CD4-positive, CD25-positive, alpha-beta regulatory T cell (primary cell): ENCODE measurements at regions not wholly inside any gene's neighbourhood (a gene's known extent, or its start where the extent isn't known, plus 50 kb on each side); places are given as distances from the start of the nearest gene placed in this dataset.
"Not testable (repeated sequence)": the region's sequence is repeated elsewhere in the genome, so short reads cannot be mapped to it uniquely, and the experiment has no call there.

Experiments
- ATAC-seq, 2 donors: fragments of 150-1000 bp; cut with Tn5 transposase; one replicate each; pipeline ENCODE4 v1.10.0; 2021; ENCODE audit warnings: low read depth in 2 of 2, moderate number of reproducible peaks in 2 of 2, moderate library complexity in 1 of 2
- DNase-seq, 3 donors: peaks; one replicate each; pipeline versions ENCODE4 v3.0.0 to v3.0.0-alpha.2; 2012 to 2022; ENCODE audit warnings: mixed read lengths in 1 of 3
- H3K27ac ChIP-seq: one replicate; pipeline ENCODE4 v1.7.0; 2013; ENCODE audit warnings: mild to moderate bottlenecking, low read length; ENCODE audit not compliant: insufficient read depth, poor library complexity, severe bottlenecking
- H3K27me3 ChIP-seq: one replicate; pipeline ENCODE4 v1.7.0; 2013; ENCODE audit warnings: low read length; ENCODE audit not compliant: control insufficient read depth, insufficient read depth
- H3K36me3 ChIP-seq: one replicate; pipeline ENCODE4 v1.7.0; 2013; ENCODE audit warnings: mild to moderate bottlenecking, low read length, moderate library complexity; ENCODE audit not compliant: control insufficient read depth, insufficient read depth
- H3K4me1 ChIP-seq: 2 replicates; pipeline ENCODE4 v1.7.0; 2013; ENCODE audit warnings: mild to moderate bottlenecking, low read length; ENCODE audit not compliant: insufficient read depth, control insufficient read depth, poor library complexity, severe bottlenecking
- H3K4me3 ChIP-seq: one replicate; pipeline ENCODE4 v1.7.0; 2013; ENCODE audit warnings: low read depth, mild to moderate bottlenecking, low read length, moderate library complexity
- H3K9me3 ChIP-seq, 2 experiments: 1 replicate in 1 of 2; 2 replicates in 1 of 2; pipeline ENCODE4 v1.7.0; 2013; ENCODE audit warnings: low read length in 2 of 2, mild to moderate bottlenecking in 1 of 2, moderate library complexity in 1 of 2; ENCODE audit not compliant: control insufficient read depth in 2 of 2
- H3K27ac Mint-ChIP-seq, 3 donors: one replicate each; pipeline ENCODE4 v1.8.0; 2020 to 2022; ENCODE audit warnings: mild to moderate bottlenecking in 3 of 3, mixed read lengths in 3 of 3, moderate library complexity in 2 of 3
- H3K27me3 Mint-ChIP-seq: one replicate; pipeline ENCODE4 v1.8.0; 2022; ENCODE audit warnings: mild to moderate bottlenecking, mixed read lengths
- H3K36me3 Mint-ChIP-seq: one replicate; pipeline ENCODE4 v1.8.0; 2020; ENCODE audit warnings: mixed read lengths
- H3K4me1 Mint-ChIP-seq, 4 donors: one replicate each; pipeline ENCODE4 v1.8.0; 2020 to 2022; ENCODE audit warnings: mixed read lengths in 4 of 4, mild to moderate bottlenecking in 1 of 4
- H3K4me3 Mint-ChIP-seq, 4 donors: one replicate each; pipeline ENCODE4 v1.8.0; 2020 to 2022; ENCODE audit warnings: mild to moderate bottlenecking in 4 of 4, mixed read lengths in 4 of 4, moderate library complexity in 3 of 4
- H3K9me3 Mint-ChIP-seq, 7 donors: one replicate each; pipeline ENCODE4 v1.8.0; 2020 to 2022; ENCODE audit warnings: mixed read lengths in 7 of 7, mild to moderate bottlenecking in 3 of 7, moderate library complexity in 2 of 7

GRCh38 chr12:17132336-17132735, 526.4 kb upstream of the LMO3 start:
- Histone ChIP-seq H3K4me3 (no peak overlapping the region), H3K9me3 (peaks cover 0 to 3% of the 10 kb centered on the region in 2 experiments), H3K27ac (no peak overlapping the region), H3K36me3 (no peaks in the 10 kb centered on the region), H3K4me1 (no peaks in the 10 kb centered on the region), H3K27me3 (no peaks in the 10 kb centered on the region)
- Mint-ChIP-seq H3K27ac (no peak overlapping the region), H3K4me3 (no peak overlapping the region), H3K4me1 (no peaks in the 10 kb centered on the region), H3K36me3 (no peaks in the 10 kb centered on the region), H3K27me3 (no peaks in the 10 kb centered on the region), H3K9me3 (peaks cover 0 to 7% (median 2%) of the 10 kb centered on the region in 7 donors)
- DNase-seq = no peak
- no peak for ATAC-seq

DNA sequence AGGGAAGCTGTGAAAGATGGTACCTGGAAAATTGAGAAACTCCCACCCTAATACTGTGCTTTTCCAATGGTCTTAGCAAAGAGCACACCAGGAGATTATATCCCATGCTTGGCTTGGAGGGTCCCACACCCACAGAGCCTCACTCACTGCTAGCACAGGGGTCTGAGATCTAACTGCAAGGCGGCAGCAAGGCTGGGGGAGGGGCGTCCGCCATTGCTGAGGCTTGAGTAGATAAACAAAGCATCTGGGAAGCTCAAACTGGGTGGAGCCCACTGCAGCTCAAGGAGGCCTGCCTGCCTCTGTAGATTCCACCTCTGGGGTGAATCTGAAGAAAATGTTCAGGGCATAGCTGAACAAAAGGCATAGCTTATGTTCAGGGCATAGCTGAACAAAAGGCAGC, 510.6 kb upstream of the LMO3 start:
- not testable (repeated sequence) for H3K4me3 ChIP-seq, H3K27ac ChIP-seq, H3K36me3 Mint-ChIP-seq, ATAC-seq, H3K9me3 ChIP-seq, H3K4me1 ChIP-seq, H3K4me3 Mint-ChIP-seq, H3K36me3 ChIP-seq, H3K27me3 Mint-ChIP-seq, H3K27ac Mint-ChIP-seq, H3K4me1 Mint-ChIP-seq, H3K27me3 ChIP-seq, DNase-seq
- H3K9me3 Mint-ChIP-seq = peaks cover 2 to 29% (median 6%) of the 10 kb centered on the region in 7 donors

- Mint-ChIP-seq H3K4me3 (no peak overlapping the region), H3K9me3 (peaks cover 1 to 34% (median 5%) of the 10 kb centered on the region in 7 donors), H3K36me3 (no peaks in the 10 kb centered on the region), H3K27me3 (no peaks in the 10 kb centered on the region), H3K4me1 (no peaks in the 10 kb centered on the region), H3K27ac (peak overlapping the region in 1 of 3 donors; percentile 72)
- DNase-seq (no peak), ATAC-seq (no peak)
- no peaks in the 10 kb centered on the region for H3K9me3 ChIP-seq
- no peaks in the 10 kb centered on the region for H3K36me3 ChIP-seq
- H3K27ac ChIP-seq = no peak overlapping the region
- H3K4me1 ChIP-seq = no peaks in the 10 kb centered on the region
- H3K27me3 ChIP-seq = no peaks in the 10 kb centered on the region
- no peak overlapping the region for H3K4me3 ChIP-seq
Observed at GRCh38 chr12:17110316-17110715, 504.4 kb upstream of the LMO3 start.

DNA sequence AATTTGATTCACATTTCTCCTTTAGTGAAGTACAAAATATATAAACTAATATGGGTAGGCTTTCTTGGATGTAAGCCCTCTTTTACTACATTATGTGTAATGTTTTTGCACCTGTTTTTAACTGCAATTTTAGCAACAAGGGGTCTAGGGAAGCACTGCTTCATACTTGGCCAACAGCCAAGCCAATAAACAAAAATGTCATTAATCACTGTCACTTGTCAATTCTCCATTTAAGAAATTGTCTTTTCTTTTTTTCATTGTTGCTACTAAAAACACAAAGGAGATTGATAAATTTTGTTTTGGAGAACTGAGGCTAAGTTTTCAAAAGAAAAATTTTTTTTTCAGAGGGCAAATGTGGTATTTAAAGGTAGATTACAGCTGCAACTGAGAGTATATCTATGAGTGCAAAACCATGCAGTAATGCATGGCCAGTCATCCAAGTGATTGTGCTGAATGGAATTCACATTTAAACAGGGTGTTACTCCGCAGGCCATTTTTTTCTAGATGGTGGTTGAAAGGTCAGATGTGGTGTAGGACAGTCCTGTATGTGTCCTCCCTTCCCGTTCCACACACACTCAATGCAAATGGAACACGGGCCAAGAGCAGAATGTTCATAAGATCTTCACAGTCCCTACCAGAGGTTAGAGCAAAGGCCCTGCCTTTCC, 503.0 kb upstream of the LMO3 start:
- H3K4me3 Mint-ChIP-seq = no peak overlapping the region
- no peaks in the 10 kb centered on the region for H3K27me3 ChIP-seq
- no peak overlapping the region for H3K27ac Mint-ChIP-seq
- DNase-seq = no peak
- H3K4me1 ChIP-seq = no peaks in the 10 kb centered on the region
- H3K9me3 Mint-ChIP-seq = peaks cover 0 to 39% (median 5%) of the 10 kb centered on the region in 7 donors
- H3K27ac ChIP-seq = no peak overlapping the region
- H3K9me3 ChIP-seq = no peaks in the 10 kb centered on the region
- H3K36me3 Mint-ChIP-seq = no peaks in the 10 kb centered on the region
- no peaks in the 10 kb centered on the region for H3K4me1 Mint-ChIP-seq
- H3K27me3 Mint-ChIP-seq = no peaks in the 10 kb centered on the region
- H3K36me3 ChIP-seq = no peaks in the 10 kb centered on the region
- no peak for ATAC-seq
- H3K4me3 ChIP-seq = no peak overlapping the region

- Histone ChIP-seq H3K27ac (no peak overlapping the region), H3K4me1 (no peaks in the 10 kb centered on the region), H3K9me3 (no peaks in the 10 kb centered on the region), H3K27me3 (no peaks in the 10 kb centered on the region), H3K36me3 (no peaks in the 10 kb centered on the region), H3K4me3 (no peak overlapping the region)
- Mint-ChIP-seq H3K4me1 (no peaks in the 10 kb centered on the region), H3K36me3 (no peaks in the 10 kb centered on the region), H3K27me3 (no peaks in the 10 kb centered on the region), H3K27ac (no peak overlapping the region), H3K4me3 (no peak overlapping the region), H3K9me3 (peaks cover 5 to 42% (median 9%) of the 10 kb centered on the region in 7 donors)
- ATAC-seq (no peak), DNase-seq (no peak)
Observed at GRCh38 chr12:17104801-17105200, 498.8 kb upstream of the LMO3 start.

GRCh38 chr12:17097674-17098073, 491.7 kb upstream of the LMO3 start:
- Histone ChIP-seq H3K4me3 (no peak overlapping the region), H3K9me3 (no peaks in the 10 kb centered on the region), H3K27ac (no peak overlapping the region), H3K4me1 (no peaks in the 10 kb centered on the region), H3K36me3 (no peaks in the 10 kb centered on the region), H3K27me3 (no peaks in the 10 kb centered on the region)
- no peaks in the 10 kb centered on the region for H3K27me3 Mint-ChIP-seq
- H3K4me1 Mint-ChIP-seq = no peaks in the 10 kb centered on the region
- DNase-seq = no peak
- no peak for ATAC-seq
- H3K4me3 Mint-ChIP-seq = no peak overlapping the region
- no peak overlapping the region for H3K27ac Mint-ChIP-seq
- H3K9me3 Mint-ChIP-seq = peaks cover 0 to 35% (median 14%) of the 10 kb centered on the region in 7 donors
- no peaks in the 10 kb centered on the region for H3K36me3 Mint-ChIP-seq

DNA sequence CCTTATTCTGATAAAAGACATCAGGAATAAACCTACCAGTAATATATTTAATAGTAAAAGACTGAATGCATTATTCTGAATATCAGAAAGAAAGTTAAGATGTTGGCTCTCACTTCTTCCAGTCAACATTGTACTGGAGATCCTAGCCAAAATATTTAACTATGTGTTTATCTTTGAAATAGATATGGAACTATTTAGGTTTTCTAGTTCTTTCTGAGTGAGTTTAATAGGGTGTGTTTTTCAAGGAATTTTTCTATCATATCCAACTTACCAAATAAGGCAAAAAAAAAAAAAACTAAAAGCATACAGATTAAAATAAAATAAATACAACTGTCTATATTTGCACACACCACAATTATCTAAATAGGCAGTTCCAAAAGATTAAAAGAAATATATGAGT, 478.9 kb upstream of the LMO3 start:
- Mint-ChIP-seq H3K4me3 (no peak overlapping the region), H3K36me3 (no peaks in the 10 kb centered on the region), H3K27me3 (no peaks in the 10 kb centered on the region)

GRCh38 chr12:17079251-17079909, 473.4 kb upstream of the LMO3 start:
- no peak overlapping the region for H3K27ac Mint-ChIP-seq
- no peak for DNase-seq
- peaks cover 0 to 16% (median 11%) of the 10 kb centered on the region in 7 donors for H3K9me3 Mint-ChIP-seq
- ATAC-seq = no peak
- no peaks in the 10 kb centered on the region for H3K4me1 Mint-ChIP-seq
- H3K27ac ChIP-seq = no peak overlapping the region
- no peaks in the 10 kb centered on the region for H3K36me3 ChIP-seq
- H3K9me3 ChIP-seq = peaks cover 0 to 8% of the 10 kb centered on the region in 2 experiments
- H3K27me3 Mint-ChIP-seq = no peaks in the 10 kb centered on the region
- no peaks in the 10 kb centered on the region for H3K36me3 Mint-ChIP-seq
- no peak overlapping the region for H3K4me3 Mint-ChIP-seq
- H3K27me3 ChIP-seq = no peaks in the 10 kb centered on the region
- no peaks in the 10 kb centered on the region for H3K4me1 ChIP-seq
- no peak overlapping the region for H3K4me3 ChIP-seq

More for the DNA sequence above, 478.9 kb upstream of the LMO3 start:
- no peak for ATAC-seq
- H3K36me3 ChIP-seq = no peaks in the 10 kb centered on the region
- peaks cover 3 to 8% of the 10 kb centered on the region in 2 experiments for H3K9me3 ChIP-seq
- H3K27me3 ChIP-seq = no peaks in the 10 kb centered on the region
- H3K27ac ChIP-seq = no peak overlapping the region
- no peak overlapping the region for H3K4me3 ChIP-seq
- no peak for DNase-seq
- no peaks in the 10 kb centered on the region for H3K4me1 ChIP-seq
- Mint-ChIP-seq H3K27ac (no peak overlapping the region), H3K9me3 (peaks cover 2 to 30% (median 10%) of the 10 kb centered on the region in 7 donors), H3K4me1 (no peaks in the 10 kb centered on the region)
